Naive thymus-derived CD4-positive, alpha-beta T cell (primary cell): ENCODE measurements at regions not wholly inside any gene's neighbourhood (a gene's known extent, or its start where the extent isn't known, plus 50 kb on each side); places are given as distances from the start of the nearest gene placed in this dataset.

ENCODE experiments used
- ATAC-seq: fragments of 150-1000 bp; cut with Tn5 transposase; 2 replicates; pipeline ENCODE4 v1.10.0; 2021; ENCODE audit warnings: mild to moderate bottlenecking, moderate library complexity
- CTCF ChIA-PET: fragments of 350-600 bp; sonication (Branson Sonifier 250); formaldehyde crosslinking; loops from one replicate; lab custom pipeline; 2021; ENCODE audit warnings: antibody characterized with exemption; lab: Charles Lee
- POLR2A ChIA-PET: fragments of 350-600 bp; sonication (Branson Sonifier 250); formaldehyde crosslinking; loops from one replicate; lab custom pipeline; 2021; ENCODE audit warnings: antibody characterized with exemption, inconsistent platforms; lab: Charles Lee
- DNase-seq, 9 donors: peaks; one replicate each; pipeline versions ENCODE4 v3.0.0 to v3.0.0-alpha.2; 2020 to 2022; ENCODE audit warnings: mixed read lengths in 1 of 9
- H3K27ac ChIP-seq: one replicate; pipeline ENCODE4 v1.7.0; 2013; ENCODE audit warnings: mild to moderate bottlenecking, low read depth, low read length, moderate library complexity
- H3K27me3 ChIP-seq, 2 donors: one replicate each; pipeline ENCODE4 v1.7.0; 2013; ENCODE audit warnings: low read length in 2 of 2, mild to moderate bottlenecking in 2 of 2, moderate library complexity in 2 of 2; ENCODE audit not compliant: control insufficient read depth in 2 of 2, insufficient read depth in 2 of 2
- H3K36me3 ChIP-seq, 3 experiments: 1 replicate in 2 of 3; 2 replicates in 1 of 3; pipeline ENCODE4 v1.7.0; 2013; ENCODE audit warnings: low read length in 3 of 3, mild to moderate bottlenecking in 3 of 3, moderate library complexity in 1 of 3; ENCODE audit not compliant: insufficient read depth in 3 of 3, control insufficient read depth in 2 of 3
- H3K4me1 ChIP-seq, 2 donors: one replicate each; pipeline ENCODE4 v1.7.0; 2013; ENCODE audit warnings: low read length in 2 of 2, mild to moderate bottlenecking in 2 of 2, moderate library complexity in 1 of 2; ENCODE audit not compliant: control insufficient read depth in 2 of 2, insufficient read depth in 2 of 2
- H3K4me3 ChIP-seq: 2 replicates; pipeline ENCODE4 v1.7.0; 2013; ENCODE audit warnings: mild to moderate bottlenecking, low read length
- H3K9me3 ChIP-seq, 3 experiments: 1 replicate in 2 of 3; 2 replicates in 1 of 3; pipeline ENCODE4 v1.7.0; 2013; ENCODE audit warnings: low read length in 3 of 3; ENCODE audit not compliant: control insufficient read depth in 2 of 3
- H3K27ac Mint-ChIP-seq, 9 donors: one replicate each; pipeline ENCODE4 v1.8.0; 2020 to 2022; ENCODE audit warnings: mixed read lengths in 9 of 9, mild to moderate bottlenecking in 8 of 9, moderate library complexity in 5 of 9, inconsistent platforms in 2 of 9
- H3K27me3 Mint-ChIP-seq, 5 donors: one replicate each; pipeline ENCODE4 v1.8.0; 2021 to 2022; ENCODE audit warnings: mixed read lengths in 5 of 5, mild to moderate bottlenecking in 1 of 5
- H3K36me3 Mint-ChIP-seq, 5 donors: one replicate each; pipeline ENCODE4 v1.8.0; 2020 to 2022; ENCODE audit warnings: mixed read lengths in 5 of 5, mild to moderate bottlenecking in 3 of 5, inconsistent platforms in 1 of 5
- H3K4me1 Mint-ChIP-seq, 7 donors: one replicate each; pipeline ENCODE4 v1.8.0; 2020 to 2022; ENCODE audit warnings: mixed read lengths in 7 of 7, mild to moderate bottlenecking in 3 of 7, inconsistent platforms in 1 of 7
- H3K4me3 Mint-ChIP-seq, 10 donors: one replicate each; pipeline ENCODE4 v1.8.0; 2020 to 2022; ENCODE audit warnings: mild to moderate bottlenecking in 10 of 10, mixed read lengths in 10 of 10, moderate library complexity in 6 of 10, inconsistent platforms in 2 of 10
- H3K9me3 Mint-ChIP-seq, 11 donors: one replicate each; pipeline ENCODE4 v1.8.0; 2020 to 2022; ENCODE audit warnings: mixed read lengths in 11 of 11, mild to moderate bottlenecking in 4 of 11, inconsistent platforms in 1 of 11, moderate library complexity in 1 of 11
- intact Hi-C, 2 donors: fragments of 100-400 bp; cut with micrococcal nuclease; formaldehyde crosslinking; loops; one replicate each; pipeline ENCODE4 v1.15.1; 2023

- ChIA-PET POLR2A (interaction anchor here (0.7 to 1.0 kb wide), 3 partner anchors 8 to 97 kb away, joined by 3 read pairs; no protein-coding TSS in a partner anchor), CTCF (interaction anchor here (0.8 to 3.4 kb wide), 3 partner anchors 9 to 128 kb away, joined by 3 to 15 read pairs (median 4); no protein-coding TSS in a partner anchor)
- Mint-ChIP-seq H3K4me1 (peaks cover 9 to 22% (median 17%) of the 10 kb centered on the region in 7 donors), H3K4me3 (no peak overlapping the region), H3K9me3 (peaks cover 0 to 14% (median 0%) of the 10 kb centered on the region in 11 donors), H3K27me3 (peaks cover 0 to 17% (median 0%) of the 10 kb centered on the region in 5 donors), H3K36me3 (peaks cover 0 to 17% (median 0%) of the 10 kb centered on the region in 5 donors), H3K27ac (no peak overlapping the region)
- H3K4me3 ChIP-seq, result no peak overlapping the region
- peaks cover 6 to 11% of the 10 kb centered on the region in 2 donors for H3K4me1 ChIP-seq
- H3K9me3 ChIP-seq, result no peaks in the 10 kb centered on the region
- H3K27ac ChIP-seq, result no peak overlapping the region
- ATAC-seq (no peak), DNase-seq (no peak)
- intact Hi-C loops, result loop anchor here (1.0 to 10.0 kb wide), 3 partner anchors 9 to 165 kb away; partner anchors contain the start of gene PSAT1 (in 1 of the 2)
- no peaks in the 10 kb centered on the region for H3K27me3 ChIP-seq
- no peaks in the 10 kb centered on the region for H3K36me3 ChIP-seq
Observed at GRCh38 chr9:78130004-78130403, 98.4 kb upstream of the GNAQ start.

DNA sequence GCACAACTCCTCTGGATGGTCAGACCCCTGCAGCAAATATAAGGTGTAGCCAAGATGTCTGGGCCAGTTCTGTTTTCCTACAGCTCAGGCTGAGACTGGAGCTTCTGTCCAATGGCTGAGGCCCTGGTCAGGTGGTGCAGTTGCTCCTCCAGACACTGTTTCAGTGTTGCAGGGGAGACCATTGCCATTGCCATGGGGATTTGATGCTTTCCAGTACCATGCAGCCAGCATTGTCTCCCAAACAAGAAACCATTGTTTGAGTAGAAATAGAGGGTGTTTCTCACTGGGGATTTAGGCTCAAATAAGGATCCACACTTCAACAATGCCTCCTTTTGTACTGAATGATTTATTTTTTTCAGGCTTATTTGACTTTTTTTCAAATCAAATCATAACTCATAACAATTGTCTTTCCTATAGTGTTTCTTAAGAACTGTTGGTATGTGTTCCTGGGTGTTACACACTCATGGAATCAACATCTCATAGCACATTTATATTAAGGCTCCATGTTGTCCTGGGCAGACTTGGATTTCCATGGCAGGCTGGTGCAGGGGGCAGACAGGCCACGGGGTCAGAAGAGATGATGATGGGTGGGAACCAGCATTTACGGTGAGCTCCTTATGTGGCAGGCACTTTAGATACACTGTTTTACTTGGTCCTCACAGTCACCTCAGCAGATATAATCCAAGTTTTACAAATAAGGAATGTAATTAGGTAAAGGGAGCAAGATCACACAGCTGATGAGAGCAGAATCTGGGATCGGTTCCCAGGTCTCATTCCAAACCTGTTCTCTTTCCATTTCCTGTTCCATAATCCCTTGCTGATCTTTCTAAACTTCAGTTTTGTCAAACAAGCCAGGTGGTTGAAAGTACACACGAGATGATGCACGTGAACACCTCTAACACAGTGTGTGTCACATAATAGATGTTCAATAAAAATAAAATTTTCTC is 95.9 kb upstream of the GNAQ start:
- intact Hi-C loops, result loop anchor here in 1 of 2 donors (10.0 kb wide), 1 partner anchor 373 kb away; no protein-coding TSS in a partner anchor
- Histone ChIP-seq H3K27ac (no peak overlapping the region), H3K9me3 (no peaks in the 10 kb centered on the region), H3K36me3 (no peaks in the 10 kb centered on the region), H3K27me3 (no peaks in the 10 kb centered on the region), H3K4me1 (peaks cover 5 to 6% of the 10 kb centered on the region in 2 donors), H3K4me3 (no peak overlapping the region)
- H3K4me1 Mint-ChIP-seq, result peaks cover 4 to 17% (median 8%) of the 10 kb centered on the region in 7 donors
- POLR2A ChIA-PET, result no interaction called here
- H3K27ac Mint-ChIP-seq, result no peak overlapping the region
- DNase-seq, result no peak
- peaks cover 0 to 1% (median 0%) of the 10 kb centered on the region in 11 donors for H3K9me3 Mint-ChIP-seq
- CTCF ChIA-PET, result interaction anchor here (1.1 kb wide), 1 partner anchor 150 kb away, joined by 3 read pairs; no protein-coding TSS in a partner anchor
- ATAC-seq, result no peak
- H3K36me3 Mint-ChIP-seq, result peaks cover 0 to 3% (median 0%) of the 10 kb centered on the region in 5 donors
- H3K4me3 Mint-ChIP-seq, result no peak overlapping the region
- peaks cover 0 to 23% (median 0%) of the 10 kb centered on the region in 5 donors for H3K27me3 Mint-ChIP-seq

DNA sequence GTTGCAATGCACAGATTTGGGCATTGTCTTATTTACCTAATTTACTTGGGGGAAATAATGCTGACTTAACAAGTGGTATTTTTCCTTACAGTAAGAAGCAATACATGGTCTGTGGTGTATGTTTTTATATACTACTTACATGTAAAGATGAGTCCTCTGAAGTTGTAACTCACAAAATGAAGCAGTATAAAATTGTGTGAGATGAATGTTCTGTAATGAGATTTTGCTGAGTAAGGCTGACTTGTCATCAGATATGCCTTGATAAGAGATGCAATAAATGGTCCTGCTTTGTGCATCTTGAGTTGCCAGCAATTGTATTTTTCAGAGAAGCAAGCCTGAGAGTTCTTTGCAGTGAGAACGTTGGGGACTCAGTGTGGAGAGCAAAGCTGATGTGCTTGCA is 92.2 kb upstream of the GNAQ start:
- ChIA-PET CTCF (interaction anchor here (0.8 to 5.1 kb wide), 3 partner anchors 88 to 146 kb away, joined by 3 to 40 read pairs (median 4); no protein-coding TSS in a partner anchor), POLR2A (interaction anchor here (0.6 kb wide), 2 partner anchors 22 to 76 kb away, joined by 3 to 5 read pairs; no protein-coding TSS in a partner anchor)
- no peaks in the 10 kb centered on the region for H3K27me3 ChIP-seq
- no peak overlapping the region for H3K4me3 ChIP-seq
- Mint-ChIP-seq H3K4me1 (peaks cover 20 to 38% (median 32%) of the 10 kb centered on the region in 7 donors), H3K4me3 (no peak overlapping the region), H3K27ac (peak overlapping the region in 1 of 9 donors; percentile 61), H3K36me3 (peaks cover 0 to 3% (median 0%) of the 10 kb centered on the region in 5 donors), H3K27me3 (peaks cover 0 to 23% (median 0%) of the 10 kb centered on the region in 5 donors), H3K9me3 (peaks cover 0 to 1% (median 0%) of the 10 kb centered on the region in 11 donors)
- no peaks in the 10 kb centered on the region for H3K36me3 ChIP-seq
- no peak overlapping the region for H3K27ac ChIP-seq
- DNase-seq (no peak), ATAC-seq (no peak)
- H3K4me1 ChIP-seq, result peaks cover 11 to 24% of the 10 kb centered on the region in 2 donors
- intact Hi-C loops, result loop anchor here (5.0 to 10.0 kb wide), 3 partner anchors 369 to 667 kb away; no protein-coding TSS in a partner anchor
- no peaks in the 10 kb centered on the region for H3K9me3 ChIP-seq

- POLR2A ChIA-PET, result no interaction called here
Observed at GRCh38 chr9:78122631-78123030, 91.0 kb upstream of the GNAQ start.

GRCh38 chr9:78121488-78121887 is 89.9 kb upstream of the GNAQ start:
- ChIA-PET POLR2A (interaction anchor here (0.6 to 0.8 kb wide), 3 partner anchors 9 to 78 kb away, joined by 3 read pairs; no protein-coding TSS in a partner anchor), CTCF (interaction anchor here (1.1 to 5.1 kb wide), 16 partner anchors 9 to 280 kb away, joined by 3 to 40 read pairs (median 5); no protein-coding TSS in a partner anchor)
- H3K36me3 ChIP-seq, result no peaks in the 10 kb centered on the region
- peaks cover 0 to 15% (median 0%) of the 10 kb centered on the region in 5 donors for H3K27me3 Mint-ChIP-seq
- peaks cover 27 to 55% (median 47%) of the 10 kb centered on the region in 7 donors for H3K4me1 Mint-ChIP-seq
- no peaks in the 10 kb centered on the region for H3K27me3 ChIP-seq
- H3K4me1 ChIP-seq, result peaks cover 17 to 32% of the 10 kb centered on the region in 2 donors
- H3K36me3 Mint-ChIP-seq, result peaks cover 0 to 6% (median 0%) of the 10 kb centered on the region in 5 donors
- H3K27ac ChIP-seq, result no peak overlapping the region
- no peaks in the 10 kb centered on the region for H3K9me3 ChIP-seq
- intact Hi-C loops, result loop anchor here (1.0 to 10.0 kb wide), 13 partner anchors 9 to 689 kb away; no protein-coding TSS in a partner anchor
- H3K9me3 Mint-ChIP-seq, result peaks cover 0 to 2% (median 0%) of the 10 kb centered on the region in 11 donors
- H3K4me3 Mint-ChIP-seq, result no peak overlapping the region
- DNase-seq, result peak in 7 of 9 donors; percentile 24 to 55 (median 37)
- ATAC-seq, result peak; percentile 44
- H3K27ac Mint-ChIP-seq, result peak overlapping the region in 3 of 9 donors; percentile 44 to 94 (median 59)
- no peak overlapping the region for H3K4me3 ChIP-seq

More at GRCh38 chr9:78122631-78123030, 91.0 kb upstream of the GNAQ start:
- H3K36me3 ChIP-seq, result no peaks in the 10 kb centered on the region
- H3K9me3 Mint-ChIP-seq, result peaks cover 0 to 2% (median 0%) of the 10 kb centered on the region in 11 donors
- H3K36me3 Mint-ChIP-seq, result peaks cover 0 to 3% (median 0%) of the 10 kb centered on the region in 5 donors
- no peaks in the 10 kb centered on the region for H3K9me3 ChIP-seq
- no peak overlapping the region for H3K4me3 Mint-ChIP-seq
- peaks cover 17 to 32% of the 10 kb centered on the region in 2 donors for H3K4me1 ChIP-seq
- ATAC-seq, result no peak
- no peaks in the 10 kb centered on the region for H3K27me3 ChIP-seq
- peak overlapping the region in 6 of 9 donors; percentile 5 to 56 (median 26) for H3K27ac Mint-ChIP-seq
- peaks cover 0 to 17% (median 0%) of the 10 kb centered on the region in 5 donors for H3K27me3 Mint-ChIP-seq
- DNase-seq, result no peak
- H3K4me3 ChIP-seq, result no peak overlapping the region
- CTCF ChIA-PET, result interaction anchor here (1.3 to 5.1 kb wide), 8 partner anchors 26 to 669 kb away, joined by 3 to 40 read pairs (median 4); no protein-coding TSS in a partner anchor
- peaks cover 27 to 49% (median 43%) of the 10 kb centered on the region in 7 donors for H3K4me1 Mint-ChIP-seq
- no peak overlapping the region for H3K27ac ChIP-seq
- intact Hi-C loops, result loop anchor here (5.0 to 10.0 kb wide), 3 partner anchors 368 to 665 kb away; no protein-coding TSS in a partner anchor
